MG63 (cell line): ENCODE measurements at regions not wholly inside any gene's neighbourhood (a gene's known extent, or its start where the extent isn't known, plus 50 kb on each side); places are given as distances from the start of the nearest gene placed in this dataset.
"Not testable (repeated sequence)": the region's sequence is repeated elsewhere in the genome, so short reads cannot be mapped to it uniquely, and the experiment has no call there.

Source experiments
- DNase-seq: peaks from one replicate; pipeline ENCODE4 v3.0.0-alpha.2; 2020
- H3K27me3 ChIP-seq: fragments of 250-450 bp; sonication (Bioruptor Pico); 2 replicates; pipeline ENCODE4 v1.5.1; 2020; ENCODE audit warnings: mild to moderate bottlenecking, moderate library complexity
- H3K36me3 ChIP-seq: fragments of 250-450 bp; sonication (Bioruptor Pico); 2 replicates; pipeline ENCODE4 v1.5.1; 2020; ENCODE audit warnings: mild to moderate bottlenecking, moderate library complexity
- H3K4me3 ChIP-seq: fragments of 250-450 bp; sonication (Bioruptor Pico); 2 replicates; pipeline ENCODE4 v1.5.1; 2020; ENCODE audit warnings: mild to moderate bottlenecking, moderate library complexity
- H3K9me3 ChIP-seq: fragments of 250-450 bp; sonication (Bioruptor Pico); 2 replicates; pipeline ENCODE4 v1.5.1; 2020; ENCODE audit warnings: mild to moderate bottlenecking, moderate library complexity

DNA sequence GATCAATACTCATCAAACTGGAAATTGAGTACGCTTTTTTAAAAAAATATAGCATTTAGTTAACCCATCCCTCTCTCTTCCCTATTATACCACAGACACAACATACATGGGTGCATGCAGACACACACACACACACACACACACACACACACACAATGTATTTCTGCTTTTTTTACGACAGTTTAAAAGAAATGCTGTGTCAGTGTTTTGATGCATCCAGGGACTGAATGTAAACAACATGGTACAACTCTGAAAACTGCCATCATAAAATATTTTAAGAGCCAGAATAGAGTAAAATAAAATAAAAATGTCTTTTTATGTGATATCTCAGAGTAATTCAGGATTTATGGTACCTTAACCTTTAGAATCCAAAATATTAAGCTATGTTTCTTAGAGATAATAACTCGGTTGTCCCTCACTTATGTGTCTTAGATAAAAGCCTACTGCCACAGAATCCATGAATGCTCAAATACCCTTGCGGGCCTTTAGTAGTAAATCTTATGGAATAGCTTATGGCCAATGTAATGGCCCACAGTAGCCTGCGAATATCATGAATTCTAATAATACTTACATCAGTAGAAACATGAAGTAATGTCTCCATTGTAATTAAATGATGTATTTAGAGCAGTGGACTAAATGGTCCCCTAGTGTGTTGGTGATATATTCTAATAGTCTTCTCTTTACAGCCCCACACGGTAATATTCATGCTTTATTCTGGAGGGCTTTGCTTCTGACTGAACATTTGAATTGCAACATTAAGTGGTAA is 251.6 kb upstream of the FIGN start:
- H3K9me3 ChIP-seq: no peaks in the 10 kb centered on the region
- no peaks in the 10 kb centered on the region for H3K27me3 ChIP-seq
- no peak overlapping the region for H3K4me3 ChIP-seq
- no peak for DNase-seq
- no peaks in the 10 kb centered on the region for H3K36me3 ChIP-seq

DNA sequence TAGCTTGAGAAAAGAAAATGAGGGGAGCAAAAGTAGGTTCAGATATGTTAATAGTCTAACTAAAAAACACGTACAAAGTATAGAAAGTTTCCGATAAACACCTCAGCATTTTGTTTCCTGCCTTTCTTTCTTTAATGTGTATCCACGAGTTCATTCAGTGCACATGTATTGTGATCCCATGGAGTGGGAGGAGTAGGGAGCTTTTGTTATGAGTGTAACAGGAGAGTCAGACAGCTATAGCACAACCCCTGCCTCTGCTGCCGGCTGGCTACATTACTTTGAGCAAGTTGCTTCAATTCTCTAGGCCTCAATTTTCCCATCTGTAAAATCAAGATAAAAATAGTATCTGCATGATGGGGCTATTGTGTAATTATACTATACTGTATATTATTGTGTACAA is 249.2 kb upstream of the FIGN start:
- no peak for DNase-seq
- no peaks in the 10 kb centered on the region for H3K9me3 ChIP-seq

DNA sequence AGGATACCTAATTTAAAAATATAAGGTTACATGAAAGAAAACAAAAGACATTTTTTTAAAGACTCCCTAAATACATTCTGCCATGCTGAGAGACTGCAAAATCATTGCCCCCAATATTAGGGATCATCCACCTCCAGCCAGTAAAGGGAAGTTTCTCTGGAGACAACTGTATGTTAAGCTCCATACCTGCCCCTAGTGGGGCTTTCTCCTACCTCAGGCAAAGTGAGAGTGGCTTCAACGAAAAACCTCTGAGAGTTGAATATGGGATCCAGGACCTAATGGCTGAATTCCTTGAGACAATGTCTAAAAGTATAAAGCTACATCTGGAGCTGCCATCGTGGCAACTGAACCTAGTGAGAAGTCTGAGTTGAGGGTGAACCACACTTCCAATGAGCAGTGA is 248.1 kb upstream of the FIGN start:
- no peaks in the 10 kb centered on the region for H3K36me3 ChIP-seq
- no peak for DNase-seq
- no peaks in the 10 kb centered on the region for H3K9me3 ChIP-seq
- no peaks in the 10 kb centered on the region for H3K27me3 ChIP-seq
- no peak overlapping the region for H3K4me3 ChIP-seq

More for the DNA sequence above, 249.2 kb upstream of the FIGN start:
- Histone ChIP-seq H3K27me3 (no peaks in the 10 kb centered on the region), H3K4me3 (no peak overlapping the region), H3K36me3 (no peaks in the 10 kb centered on the region)

DNA sequence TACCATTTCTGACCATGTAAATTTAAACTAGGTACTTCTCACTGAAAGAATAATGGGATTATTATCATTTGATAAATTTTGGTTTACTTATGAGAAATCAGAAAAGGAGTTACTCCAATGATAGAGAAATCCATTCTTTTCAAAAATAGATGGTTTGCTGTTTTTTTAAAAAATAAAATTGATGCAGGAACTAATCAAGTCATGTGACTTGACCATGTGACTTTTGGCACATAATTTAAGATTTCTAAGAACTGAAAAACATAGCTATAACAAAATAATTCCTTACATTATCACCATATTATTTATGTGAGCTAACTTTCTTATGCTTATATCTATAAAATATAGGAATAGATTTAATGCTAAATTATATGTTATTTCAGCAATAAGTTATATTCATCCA is 247.1 kb upstream of the FIGN start:
- no peaks in the 10 kb centered on the region for H3K27me3 ChIP-seq
- H3K4me3 ChIP-seq: no peak overlapping the region
- DNase-seq: no peak
- no peaks in the 10 kb centered on the region for H3K36me3 ChIP-seq
- H3K9me3 ChIP-seq: no peaks in the 10 kb centered on the region

DNA sequence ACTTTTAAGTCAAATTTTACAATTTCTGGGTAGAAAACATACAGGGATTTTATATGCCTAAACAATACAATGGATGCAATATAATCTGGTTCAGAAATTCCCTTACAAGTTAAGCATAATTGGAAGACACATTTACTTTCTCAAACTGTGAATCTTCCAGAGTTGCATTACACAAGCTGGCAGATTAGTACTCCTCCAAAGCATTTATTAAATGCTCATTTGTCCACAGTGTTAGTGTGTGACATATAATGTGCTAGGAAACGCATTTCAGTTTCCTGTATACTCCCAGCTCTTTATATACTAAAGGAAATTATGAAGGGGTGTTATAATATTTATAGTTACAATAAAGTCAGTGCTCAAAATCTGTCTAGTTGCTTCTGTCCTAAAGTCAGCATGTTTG is 239.0 kb upstream of the FIGN start:
- Histone ChIP-seq H3K9me3 (no peaks in the 10 kb centered on the region), H3K36me3 (no peaks in the 10 kb centered on the region), H3K4me3 (no peak overlapping the region), H3K27me3 (no peaks in the 10 kb centered on the region)
- DNase-seq: no peak

DNA sequence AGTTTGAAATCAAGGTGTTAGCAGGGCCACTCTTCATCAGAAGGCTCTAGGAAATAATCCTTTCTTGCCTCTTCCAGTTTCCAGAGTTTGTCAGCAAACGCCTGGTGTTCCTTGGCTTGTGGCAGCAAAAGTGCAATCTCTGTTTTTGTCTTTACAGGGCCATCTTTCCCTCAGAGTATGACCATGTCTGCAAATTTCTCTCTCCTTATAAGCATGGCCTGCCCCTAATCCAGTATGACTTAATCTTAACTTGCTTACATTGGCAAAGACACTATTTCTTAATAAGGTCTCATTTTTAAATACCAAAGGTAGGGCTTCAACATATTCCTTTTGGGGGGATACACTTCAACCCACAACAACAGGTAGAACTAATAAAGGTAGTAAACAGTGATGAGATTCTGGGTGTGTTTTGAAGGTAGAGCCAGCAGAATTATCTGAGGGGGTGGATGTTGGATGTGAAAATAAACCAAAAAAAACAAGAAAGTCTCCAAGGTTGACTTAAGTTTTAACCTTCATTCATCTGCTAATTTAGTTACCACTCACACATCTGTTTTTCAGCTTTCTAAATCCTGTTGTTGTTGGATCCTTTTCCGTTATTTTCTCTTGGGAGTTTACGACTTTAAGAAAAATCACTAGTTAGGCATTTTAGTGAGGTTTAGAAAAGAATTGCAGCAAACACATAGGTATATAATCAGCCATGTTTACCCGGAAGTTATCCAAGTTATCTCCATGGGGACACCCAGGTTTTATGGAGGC is 234.4 kb upstream of the FIGN start:
- no peaks in the 10 kb centered on the region for H3K27me3 ChIP-seq
- no peak for DNase-seq
- H3K36me3 ChIP-seq: no peaks in the 10 kb centered on the region
- no peak overlapping the region for H3K4me3 ChIP-seq
- no peaks in the 10 kb centered on the region for H3K9me3 ChIP-seq

DNA sequence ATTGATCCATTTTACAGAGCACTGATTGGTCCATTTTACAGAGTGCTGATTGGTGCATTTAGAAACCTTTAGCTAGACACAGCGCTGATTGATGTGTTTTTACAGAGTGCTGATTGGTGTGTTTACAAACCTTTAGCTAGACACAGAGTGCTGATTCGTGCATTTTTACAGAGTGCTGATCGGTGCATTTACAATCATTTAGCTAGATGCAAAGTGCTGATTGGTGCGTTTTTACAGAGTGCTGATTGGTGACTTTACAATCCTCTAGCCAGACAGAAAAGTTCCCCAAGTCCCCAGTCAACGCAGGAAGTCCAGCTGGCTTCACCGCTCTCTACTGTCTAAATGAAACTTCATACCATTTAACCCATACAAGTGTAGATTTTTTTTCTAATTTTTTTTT is 228.5 kb upstream of the FIGN start:
- H3K27me3 ChIP-seq, H3K4me3 ChIP-seq, H3K9me3 ChIP-seq, H3K36me3 ChIP-seq, DNase-seq: not testable (repeated sequence)

DNA sequence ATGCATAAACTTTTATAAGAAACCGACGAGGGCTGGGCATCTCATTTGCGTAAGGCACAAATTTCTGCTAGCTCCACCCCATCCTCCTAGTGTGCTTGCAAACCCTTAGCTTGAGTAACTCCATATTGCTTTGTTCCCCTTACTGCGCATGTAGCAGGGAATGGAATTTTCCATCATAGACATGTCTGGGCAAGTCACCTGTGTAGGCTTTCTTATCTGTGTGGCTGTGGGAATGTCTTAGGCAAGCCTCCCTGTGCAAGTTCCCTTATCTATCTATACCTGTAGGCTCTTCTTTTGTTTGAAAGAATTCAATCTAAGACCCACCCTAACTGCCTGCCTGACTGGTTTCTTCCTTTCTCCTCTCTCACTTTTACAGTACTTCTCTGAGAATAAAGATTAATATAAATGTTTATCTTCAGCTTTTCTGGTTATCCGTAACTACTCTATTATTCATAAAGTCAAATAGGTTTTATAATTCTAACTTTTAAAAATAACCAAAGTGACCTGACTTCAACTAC is 217.6 kb upstream of the FIGN start:
- DNase-seq: no peak
- Histone ChIP-seq H3K36me3 (no peaks in the 10 kb centered on the region), H3K9me3 (no peaks in the 10 kb centered on the region), H3K27me3 (no peaks in the 10 kb centered on the region), H3K4me3 (no peak overlapping the region)

DNA sequence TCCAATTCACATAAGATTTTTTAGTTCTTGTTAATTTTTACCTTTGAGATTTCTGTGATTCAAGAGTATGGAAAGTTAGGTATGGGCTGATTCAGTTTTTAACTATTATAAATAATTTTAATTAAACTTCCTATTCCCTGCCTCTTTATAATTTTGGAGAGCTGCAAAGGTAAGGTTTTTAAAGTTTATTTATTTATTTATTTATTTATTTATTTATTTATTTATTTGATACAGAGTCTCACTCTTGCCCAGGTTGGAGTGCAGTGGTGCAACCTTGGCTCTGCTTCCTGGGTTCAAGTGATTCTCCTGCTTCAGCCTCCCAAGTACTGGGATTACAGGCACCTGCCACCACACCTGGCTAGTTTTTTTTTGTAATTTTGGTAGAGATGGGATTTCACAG is 215.5 kb upstream of the FIGN start:
- H3K36me3 ChIP-seq: no peaks in the 10 kb centered on the region
- H3K9me3 ChIP-seq: no peaks in the 10 kb centered on the region
- H3K4me3 ChIP-seq: no peak overlapping the region

DNA sequence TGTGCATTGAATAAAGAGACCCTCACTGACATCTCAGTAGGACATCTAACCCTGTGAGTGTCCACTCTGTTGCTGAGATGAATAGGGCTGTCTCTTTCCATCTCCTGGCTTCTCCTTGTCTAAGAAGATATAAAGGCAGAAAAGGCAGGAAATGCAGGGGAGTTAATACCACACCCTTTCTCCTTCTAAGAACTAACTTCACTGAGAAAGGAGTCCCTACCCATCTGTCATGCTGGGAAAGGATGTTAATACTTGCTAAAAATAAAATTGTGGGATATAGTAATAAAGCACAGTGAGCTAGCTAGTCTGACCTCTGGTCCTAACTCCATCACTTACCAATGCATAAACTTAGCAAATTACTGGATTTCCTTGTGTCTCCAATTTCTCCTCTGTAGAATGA is 213.9 kb upstream of the FIGN start:
- Histone ChIP-seq H3K36me3 (no peaks in the 10 kb centered on the region), H3K4me3 (no peak overlapping the region), H3K27me3 (no peaks in the 10 kb centered on the region), H3K9me3 (no peaks in the 10 kb centered on the region)
- DNase-seq: no peak

More for the DNA sequence above, 215.5 kb upstream of the FIGN start:
- H3K27me3 ChIP-seq: no peaks in the 10 kb centered on the region
- DNase-seq: no peak

DNA sequence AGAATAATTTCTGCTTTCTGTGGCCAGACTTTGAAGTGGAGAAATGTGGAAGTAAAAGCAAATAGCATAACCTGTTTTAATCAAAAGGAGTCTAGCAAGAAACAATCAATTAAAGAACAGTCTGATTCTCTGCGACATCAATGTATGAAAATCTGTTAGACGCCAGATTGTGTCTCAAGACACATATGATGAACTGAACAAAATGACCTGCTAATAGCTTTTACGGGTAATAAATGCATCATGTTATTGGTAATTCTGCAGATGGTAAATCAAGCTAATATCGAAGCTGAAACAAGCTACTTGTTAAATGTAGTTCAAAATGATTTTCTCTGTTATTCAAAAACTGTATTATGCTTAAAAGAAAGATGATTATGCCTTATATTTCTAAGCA is 208.5 kb upstream of the FIGN start:
- Histone ChIP-seq H3K27me3 (no peaks in the 10 kb centered on the region), H3K36me3 (no peaks in the 10 kb centered on the region), H3K9me3 (no peaks in the 10 kb centered on the region), H3K4me3 (no peak overlapping the region)
- no peak for DNase-seq

DNA sequence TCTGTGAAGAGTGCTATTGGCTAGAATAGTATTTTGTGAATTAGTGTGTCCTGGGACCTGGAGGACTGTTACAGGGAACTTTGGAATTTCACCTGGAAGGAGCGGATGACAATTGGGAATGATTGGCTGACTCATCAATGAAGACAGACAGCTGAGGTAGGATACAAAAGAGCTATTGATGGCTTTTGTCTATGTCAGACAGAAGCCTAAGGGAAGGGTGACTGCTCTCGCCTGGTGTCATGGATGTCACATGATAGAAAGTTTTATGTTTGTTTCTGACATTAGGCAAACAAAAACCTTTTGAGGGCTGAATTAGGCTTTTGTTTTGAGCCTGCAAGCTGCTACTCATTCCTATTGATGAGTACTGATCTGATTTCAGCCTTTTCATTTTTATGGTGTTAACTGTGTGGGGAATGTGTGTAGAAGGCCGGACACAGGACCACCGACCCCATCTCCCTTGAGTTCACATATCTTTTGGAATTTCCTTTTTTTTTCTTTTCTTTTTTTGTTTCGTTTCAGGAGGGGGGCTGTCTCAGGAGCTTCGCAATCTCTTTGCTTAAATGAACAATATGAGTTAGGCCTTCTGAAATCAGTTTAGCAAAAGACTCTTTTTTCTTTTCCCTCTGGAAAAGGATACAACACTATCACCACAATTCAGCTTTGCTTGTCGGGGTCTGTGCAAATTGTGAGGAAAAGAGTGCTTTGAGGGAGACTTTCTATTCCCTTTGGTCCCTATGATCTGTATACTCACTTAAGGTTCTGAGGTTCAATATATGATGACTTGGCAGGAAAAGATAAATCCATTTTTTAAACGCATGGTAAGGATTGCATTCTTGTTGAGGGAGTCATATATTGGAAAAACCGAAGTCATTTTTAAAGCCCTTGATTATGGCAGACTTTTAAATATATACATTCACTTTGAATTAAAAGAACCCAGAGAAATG is 207.9 kb upstream of the FIGN start:
- DNase-seq: no peak
- H3K27me3 ChIP-seq: no peaks in the 10 kb centered on the region

DNA sequence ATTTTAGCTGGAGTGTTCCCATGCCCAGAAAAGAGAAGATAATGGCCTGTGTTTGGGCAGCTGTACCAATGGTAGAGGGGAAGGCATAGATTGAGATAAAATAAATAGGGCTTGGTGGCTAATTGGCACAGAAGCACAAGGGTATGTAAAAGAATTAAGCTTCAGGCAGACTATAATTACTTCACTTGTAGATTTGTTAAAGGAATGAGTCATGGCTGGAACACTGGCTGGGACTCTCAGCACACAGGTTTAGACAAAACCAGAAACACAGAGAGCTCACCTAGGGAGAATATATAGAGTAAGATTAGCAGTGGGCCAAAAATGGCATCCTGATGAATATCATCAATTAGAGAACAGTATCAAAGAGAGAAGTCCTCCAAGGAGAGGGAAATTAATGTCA is 198.3 kb upstream of the FIGN start:
- Histone ChIP-seq H3K36me3 (no peaks in the 10 kb centered on the region), H3K27me3 (no peaks in the 10 kb centered on the region), H3K4me3 (no peak overlapping the region), H3K9me3 (no peaks in the 10 kb centered on the region)
- no peak for DNase-seq

More for the DNA sequence above, 207.9 kb upstream of the FIGN start:
- Histone ChIP-seq H3K9me3 (no peaks in the 10 kb centered on the region), H3K36me3 (no peaks in the 10 kb centered on the region), H3K4me3 (no peak overlapping the region)

DNA sequence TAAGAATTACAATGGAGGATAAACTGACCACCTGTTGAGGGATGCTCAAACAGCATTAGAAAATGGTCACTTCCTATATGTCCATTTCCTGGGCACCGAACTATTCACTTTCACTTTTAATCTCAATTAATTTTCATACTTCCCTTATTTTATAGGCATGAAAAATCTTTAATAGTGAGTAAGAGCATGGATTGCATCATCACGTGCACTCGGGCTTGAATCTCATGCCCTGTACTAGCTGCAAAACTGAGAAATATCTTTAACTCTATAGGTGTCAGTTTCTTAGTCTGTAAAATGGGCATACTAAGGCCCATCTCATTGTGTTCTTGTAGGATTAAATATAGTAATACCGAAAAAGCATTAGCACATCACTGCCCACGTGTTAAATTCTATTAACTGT is 183.9 kb upstream of the FIGN start:
- no peaks in the 10 kb centered on the region for H3K27me3 ChIP-seq
- DNase-seq: no peak
- no peak overlapping the region for H3K4me3 ChIP-seq
- H3K36me3 ChIP-seq: no peaks in the 10 kb centered on the region
- H3K9me3 ChIP-seq: no peaks in the 10 kb centered on the region

DNA sequence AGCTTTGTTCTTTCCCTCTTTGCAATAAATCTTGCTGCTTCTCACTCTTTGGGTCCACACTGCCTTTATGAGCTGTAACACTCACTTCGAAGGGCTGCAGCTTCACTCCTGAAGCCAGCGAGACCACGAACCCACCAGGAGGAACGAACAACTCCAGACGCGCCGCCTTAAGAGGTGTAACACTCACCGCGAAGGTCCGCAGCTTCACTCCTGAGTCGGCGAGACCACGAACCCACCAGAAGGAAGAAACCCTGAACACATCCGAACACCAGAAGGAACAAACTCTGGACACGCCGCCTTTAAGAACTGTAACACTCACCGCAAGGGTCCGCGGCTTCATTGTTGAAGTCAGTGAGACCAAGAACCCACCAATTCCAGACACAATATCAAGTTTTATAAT is 178.7 kb upstream of the FIGN start:
- not testable (repeated sequence) for H3K9me3 ChIP-seq, H3K4me3 ChIP-seq, DNase-seq, H3K36me3 ChIP-seq, H3K27me3 ChIP-seq

DNA sequence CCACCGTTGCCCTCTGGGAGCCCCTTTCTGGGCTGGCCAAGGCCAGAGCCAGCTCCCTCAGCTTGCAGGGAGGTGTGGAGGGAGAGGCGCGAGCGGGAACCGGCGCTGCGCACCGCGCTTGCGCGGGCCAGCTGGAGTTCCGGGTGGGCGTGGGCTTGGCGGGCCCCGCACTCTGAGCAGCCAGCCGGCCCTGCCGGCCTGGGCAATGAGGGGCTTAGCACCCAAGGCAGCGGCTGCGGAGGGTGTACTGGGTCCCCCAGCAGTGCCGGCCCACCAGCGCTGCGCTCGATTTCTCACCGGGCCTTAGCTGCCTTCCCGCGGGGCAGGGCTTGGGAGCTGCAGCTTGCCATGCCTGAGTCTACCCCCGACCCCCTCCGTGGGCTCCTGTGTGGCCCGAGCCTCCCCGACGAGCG is 177.7 kb upstream of the FIGN start:
- DNase-seq, H3K4me3 ChIP-seq, H3K27me3 ChIP-seq, H3K36me3 ChIP-seq, H3K9me3 ChIP-seq: not testable (repeated sequence)
